Heart left ventricle (tissue), 13 donors: ENCODE measurements at regions not wholly inside any gene's neighbourhood (a gene's known extent, or its start where the extent isn't known, plus 50 kb on each side); places are given as distances from the start of the nearest gene placed in this dataset.
"Not testable (repeated sequence)": the region's sequence is repeated elsewhere in the genome, so short reads cannot be mapped to it uniquely, and the experiment has no call there.

Source experiments
- POLR2A ChIP-seq, 2 donors: fragments of 450-650 bp; IDR thresholded peaks; one replicate each; pipeline ENCODE4 v1.6.1; 2017; ENCODE audit warnings: antibody characterized with exemption in 2 of 2, mild to moderate bottlenecking in 2 of 2, moderate library complexity in 2 of 2
- TF ChIP-seq, protein P1 (sequence below), 12 donors: fragments of 200-600 bp; sonication (generic) in 4 of 12; IDR thresholded peaks; one replicate each; pipeline versions ENCODE4 v1.5.0 to v1.8.0; 2018 to 2022; ENCODE audit warnings: antibody characterized with exemption in 12 of 12, mild to moderate bottlenecking in 5 of 12
- donor health status: ischemic (EF 13 %, LVEDD 7.1; RV severe dilation, severe dysfunction).
- donor health status: DM: no; HTN: yes; CAD: no.
- donor health status: DM: no; HTN: no; CAD: no.
- donor health status: ischemic (EF 25% LVEDD 6.9; RV normal size, moderate dysfunction).
- donor health status: ischemic (EF 25% LVEDD 5.7; RV mildly dilated, moderate dysfunction).
- donor health status: ischemic (EF 35%, LVEDD 5.7; RV mildly dilated, moderate dysfunction).
- donor health status: nonischemic (EF 11% LVEDD 7.7; RV severe dilation, severe dysfunction).
- donor health status: DM: yes; HTN: yes; CAD: no.
- donor health status: PGD.
- donor health status: ischemic (EF 29% LVEDD 5.4; RV normal size, mild dysfunction).
- donor health status: nonischemic (EF 23%, LVEDD 6.1; RV moderate dilation, normal function).

DNA sequence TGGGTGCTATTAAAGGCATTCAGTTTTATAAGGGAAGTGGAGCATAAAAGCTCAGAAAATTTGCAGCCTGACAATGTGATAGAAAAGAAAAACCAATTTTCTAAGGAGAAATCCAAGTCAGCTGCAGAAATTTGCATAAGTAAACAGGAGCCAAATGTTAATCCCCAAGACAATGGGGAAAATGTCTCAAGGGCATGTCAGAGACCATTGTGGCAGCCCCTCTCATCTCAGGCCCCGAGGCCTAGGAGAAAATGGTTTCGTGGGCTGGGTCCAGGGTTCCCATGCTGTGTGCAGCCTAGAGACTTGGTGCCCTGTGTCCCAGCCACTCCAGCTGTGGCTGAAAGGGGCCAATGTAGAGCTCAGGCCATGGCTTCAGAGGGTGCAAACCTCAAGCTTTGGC lies 150.8 kb upstream of the E2F7 start:
- TF ChIP-seq, protein P1, sequence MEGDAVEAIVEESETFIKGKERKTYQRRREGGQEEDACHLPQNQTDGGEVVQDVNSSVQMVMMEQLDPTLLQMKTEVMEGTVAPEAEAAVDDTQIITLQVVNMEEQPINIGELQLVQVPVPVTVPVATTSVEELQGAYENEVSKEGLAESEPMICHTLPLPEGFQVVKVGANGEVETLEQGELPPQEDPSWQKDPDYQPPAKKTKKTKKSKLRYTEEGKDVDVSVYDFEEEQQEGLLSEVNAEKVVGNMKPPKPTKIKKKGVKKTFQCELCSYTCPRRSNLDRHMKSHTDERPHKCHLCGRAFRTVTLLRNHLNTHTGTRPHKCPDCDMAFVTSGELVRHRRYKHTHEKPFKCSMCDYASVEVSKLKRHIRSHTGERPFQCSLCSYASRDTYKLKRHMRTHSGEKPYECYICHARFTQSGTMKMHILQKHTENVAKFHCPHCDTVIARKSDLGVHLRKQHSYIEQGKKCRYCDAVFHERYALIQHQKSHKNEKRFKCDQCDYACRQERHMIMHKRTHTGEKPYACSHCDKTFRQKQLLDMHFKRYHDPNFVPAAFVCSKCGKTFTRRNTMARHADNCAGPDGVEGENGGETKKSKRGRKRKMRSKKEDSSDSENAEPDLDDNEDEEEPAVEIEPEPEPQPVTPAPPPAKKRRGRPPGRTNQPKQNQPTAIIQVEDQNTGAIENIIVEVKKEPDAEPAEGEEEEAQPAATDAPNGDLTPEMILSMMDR (IDR thresholded peaks at IDR 0.05), result not testable (repeated sequence)
- TF ChIP-seq POLR2A (IDR thresholded peaks at IDR 0.05), result not testable (repeated sequence)
